ENCODE measurements at regions not wholly inside any gene's neighbourhood (a gene's known extent, or its start where the extent isn't known, plus 50 kb on each side); places are given as distances from the start of the nearest gene placed in this dataset.

DNA sequence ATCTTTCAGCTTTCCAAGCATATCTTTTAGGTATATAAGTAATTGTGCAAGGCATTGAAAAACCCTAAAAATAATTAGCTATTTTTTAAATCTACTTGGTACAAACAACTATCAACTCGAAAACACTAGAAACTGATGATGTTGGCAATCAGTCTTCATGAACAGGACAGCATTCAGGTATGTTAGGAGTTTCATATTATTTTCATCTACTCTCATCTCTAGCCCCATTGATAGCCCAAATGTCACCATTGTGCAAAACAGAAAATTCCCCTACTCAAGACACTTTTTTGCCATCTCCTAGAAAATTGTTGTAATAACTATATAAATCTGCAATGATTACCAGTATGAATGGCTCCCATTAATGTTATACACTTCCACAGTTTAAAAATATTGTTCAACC is 144.5 kb upstream of the KRAS start:
- TF ChIP-seq, protein P1, sequence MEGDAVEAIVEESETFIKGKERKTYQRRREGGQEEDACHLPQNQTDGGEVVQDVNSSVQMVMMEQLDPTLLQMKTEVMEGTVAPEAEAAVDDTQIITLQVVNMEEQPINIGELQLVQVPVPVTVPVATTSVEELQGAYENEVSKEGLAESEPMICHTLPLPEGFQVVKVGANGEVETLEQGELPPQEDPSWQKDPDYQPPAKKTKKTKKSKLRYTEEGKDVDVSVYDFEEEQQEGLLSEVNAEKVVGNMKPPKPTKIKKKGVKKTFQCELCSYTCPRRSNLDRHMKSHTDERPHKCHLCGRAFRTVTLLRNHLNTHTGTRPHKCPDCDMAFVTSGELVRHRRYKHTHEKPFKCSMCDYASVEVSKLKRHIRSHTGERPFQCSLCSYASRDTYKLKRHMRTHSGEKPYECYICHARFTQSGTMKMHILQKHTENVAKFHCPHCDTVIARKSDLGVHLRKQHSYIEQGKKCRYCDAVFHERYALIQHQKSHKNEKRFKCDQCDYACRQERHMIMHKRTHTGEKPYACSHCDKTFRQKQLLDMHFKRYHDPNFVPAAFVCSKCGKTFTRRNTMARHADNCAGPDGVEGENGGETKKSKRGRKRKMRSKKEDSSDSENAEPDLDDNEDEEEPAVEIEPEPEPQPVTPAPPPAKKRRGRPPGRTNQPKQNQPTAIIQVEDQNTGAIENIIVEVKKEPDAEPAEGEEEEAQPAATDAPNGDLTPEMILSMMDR (IDR thresholded peaks at IDR 0.05; ENCODE audit: insufficient read depth, low read length, poor library complexity, severe bottlenecking): no peak
- no peak for TF ChIP-seq EZH2phosphoT487 (conservative IDR thresholded peaks at IDR 0.05; ENCODE audit: low read length)

Measured in SU-DHL-6 (cell line).